Retinal pigment epithelial cell (primary cell): ENCODE measurements at regions not wholly inside any gene's neighbourhood (a gene's known extent, or its start where the extent isn't known, plus 50 kb on each side); places are given as distances from the start of the nearest gene placed in this dataset.

Source experiments
- DNase-seq: peaks from one replicate; pipeline ENCODE4 v3.0.0-alpha.2; 2010; ENCODE audit warnings: low read depth
- H3K4me3 ChIP-seq: 2 replicates; pipeline ENCODE4 v1.5.1; 2011; ENCODE audit warnings: mild to moderate bottlenecking, low read length, control low read depth, moderate library complexity
- TF ChIP-seq, protein P1 (sequence below): conservative IDR thresholded peaks from 2 replicates; pipeline ENCODE4 v1.5.1; 2011; ENCODE audit warnings: low read depth, low read length, control low read depth, inconsistent platforms

DNA sequence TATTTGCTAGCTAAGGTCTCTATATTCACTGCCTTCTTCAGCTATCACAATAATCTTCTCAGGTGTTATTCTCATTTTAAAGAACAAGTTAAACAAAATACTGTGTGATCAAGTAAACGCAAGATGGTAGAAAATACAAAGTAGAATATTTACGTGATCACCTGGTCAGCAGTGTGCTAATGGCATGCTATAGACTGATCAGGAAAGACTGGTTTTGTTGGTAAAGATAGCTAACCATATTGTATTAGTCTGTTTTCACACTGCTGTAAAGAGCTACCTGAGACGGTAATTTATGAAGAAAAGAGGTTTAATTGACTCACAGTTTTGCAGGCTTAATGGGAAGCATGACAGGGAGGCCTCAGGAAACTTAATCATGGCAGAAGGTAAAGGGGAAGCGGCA, 50.4 kb downstream of the ZBTB38 start:
- no peak overlapping the region for H3K4me3 ChIP-seq
- DNase-seq: no peak
- TF ChIP-seq, protein P1, sequence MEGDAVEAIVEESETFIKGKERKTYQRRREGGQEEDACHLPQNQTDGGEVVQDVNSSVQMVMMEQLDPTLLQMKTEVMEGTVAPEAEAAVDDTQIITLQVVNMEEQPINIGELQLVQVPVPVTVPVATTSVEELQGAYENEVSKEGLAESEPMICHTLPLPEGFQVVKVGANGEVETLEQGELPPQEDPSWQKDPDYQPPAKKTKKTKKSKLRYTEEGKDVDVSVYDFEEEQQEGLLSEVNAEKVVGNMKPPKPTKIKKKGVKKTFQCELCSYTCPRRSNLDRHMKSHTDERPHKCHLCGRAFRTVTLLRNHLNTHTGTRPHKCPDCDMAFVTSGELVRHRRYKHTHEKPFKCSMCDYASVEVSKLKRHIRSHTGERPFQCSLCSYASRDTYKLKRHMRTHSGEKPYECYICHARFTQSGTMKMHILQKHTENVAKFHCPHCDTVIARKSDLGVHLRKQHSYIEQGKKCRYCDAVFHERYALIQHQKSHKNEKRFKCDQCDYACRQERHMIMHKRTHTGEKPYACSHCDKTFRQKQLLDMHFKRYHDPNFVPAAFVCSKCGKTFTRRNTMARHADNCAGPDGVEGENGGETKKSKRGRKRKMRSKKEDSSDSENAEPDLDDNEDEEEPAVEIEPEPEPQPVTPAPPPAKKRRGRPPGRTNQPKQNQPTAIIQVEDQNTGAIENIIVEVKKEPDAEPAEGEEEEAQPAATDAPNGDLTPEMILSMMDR: no peak

- no peak for DNase-seq
- no peak overlapping the region for H3K4me3 ChIP-seq
- TF ChIP-seq, protein P1: no peak
Observed at GRCh38 chr3:141419946-141420345, 51.6 kb downstream of the ZBTB38 start.

DNA sequence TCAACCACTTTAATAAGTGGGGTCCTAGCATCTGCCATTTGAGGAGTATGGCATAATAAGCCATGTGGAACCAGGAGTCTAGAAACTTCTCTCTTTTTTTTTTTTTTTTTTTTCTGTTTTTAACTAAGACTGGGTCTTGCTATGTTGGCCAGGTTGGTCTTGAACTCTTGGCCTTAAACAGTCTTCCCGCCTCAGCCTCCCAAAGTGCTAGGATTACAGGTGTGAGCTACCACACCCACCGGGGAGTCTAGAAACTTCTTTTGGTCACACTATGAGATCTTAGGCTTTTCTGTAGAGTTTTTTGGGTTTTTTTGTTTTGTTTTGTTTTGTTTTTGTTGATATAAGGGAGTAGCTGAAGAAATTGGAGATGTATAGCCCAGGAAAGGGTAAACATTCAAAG, 52.9 kb downstream of the ZBTB38 start:
- no peak overlapping the region for H3K4me3 ChIP-seq
- DNase-seq: no peak
- TF ChIP-seq, protein P1: no peak

DNA sequence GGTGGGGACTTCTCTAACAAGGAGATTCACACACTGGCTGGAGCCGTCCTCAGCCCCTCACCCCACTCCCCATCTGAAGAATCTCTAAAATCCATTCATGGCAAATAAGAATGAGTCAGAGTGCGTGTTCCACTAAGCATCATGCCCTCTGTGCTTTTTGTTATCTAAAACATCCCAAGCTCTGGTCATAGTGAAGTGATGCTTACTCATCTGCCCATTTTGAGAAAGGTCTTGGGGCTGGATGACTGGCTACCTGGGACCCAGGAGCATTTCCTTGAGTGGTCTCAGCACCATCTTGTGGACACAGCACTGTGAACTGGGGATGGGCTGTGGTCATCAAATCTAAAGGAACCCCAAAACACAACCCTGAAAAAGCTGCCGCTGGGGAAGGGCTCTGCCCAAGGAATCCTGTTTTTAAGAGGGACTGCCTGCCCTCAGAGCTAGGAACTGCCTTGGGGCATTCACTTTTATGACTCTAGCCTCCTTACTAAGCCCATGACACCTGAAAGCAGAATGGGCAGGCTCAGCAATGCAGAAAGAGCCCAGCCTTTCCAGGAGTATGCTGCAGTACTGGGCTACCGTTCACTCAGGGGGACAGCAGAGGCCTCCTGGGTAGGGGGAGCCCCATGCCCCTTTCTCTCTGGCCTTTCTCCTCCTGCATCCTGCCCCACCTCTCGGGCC, 53.5 kb downstream of the ZBTB38 start:
- no peak for DNase-seq
- TF ChIP-seq, protein P1: no peak
- no peak overlapping the region for H3K4me3 ChIP-seq

DNA sequence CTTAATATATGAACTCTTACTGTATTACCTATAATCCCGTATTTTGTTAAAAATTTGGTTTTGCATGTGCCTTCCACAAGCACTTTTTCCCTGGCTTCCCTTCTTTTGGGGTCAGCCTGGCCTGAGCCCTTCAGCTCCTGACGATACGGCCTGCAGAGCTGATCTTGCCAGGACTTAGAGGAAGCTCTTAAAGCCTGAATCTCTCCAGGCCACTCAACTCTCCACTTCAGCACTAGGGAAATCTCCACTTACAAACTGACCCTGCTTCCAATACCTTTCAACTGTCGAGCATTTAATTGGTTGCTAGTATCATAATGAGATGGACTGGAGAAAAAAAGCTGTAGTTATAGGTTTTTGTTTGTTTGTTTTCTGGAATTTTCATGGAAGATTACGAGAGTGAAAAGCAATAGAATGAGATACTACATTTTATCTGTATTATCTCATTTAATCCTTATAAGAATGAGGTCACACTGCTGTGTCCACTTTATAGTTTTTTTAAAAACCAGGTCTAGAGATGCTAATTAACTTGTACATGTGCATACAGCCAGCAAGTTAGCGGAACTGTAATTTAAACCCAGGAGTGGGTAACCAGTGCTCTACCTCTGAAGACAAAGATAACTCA, 54.8 kb downstream of the ZBTB38 start:
- TF ChIP-seq, protein P1: no peak
- no peak overlapping the region for H3K4me3 ChIP-seq
- DNase-seq: no peak

- no peak overlapping the region for H3K4me3 ChIP-seq
- no peak for DNase-seq
- TF ChIP-seq, protein P1: no peak
Observed at GRCh38 chr3:141425523-141426233, 57.4 kb downstream of the ZBTB38 start.
